ENCODE measurements at regions not wholly inside any gene's neighbourhood (a gene's known extent, or its start where the extent isn't known, plus 50 kb on each side); places are given as distances from the start of the nearest gene placed in this dataset.

DNA sequence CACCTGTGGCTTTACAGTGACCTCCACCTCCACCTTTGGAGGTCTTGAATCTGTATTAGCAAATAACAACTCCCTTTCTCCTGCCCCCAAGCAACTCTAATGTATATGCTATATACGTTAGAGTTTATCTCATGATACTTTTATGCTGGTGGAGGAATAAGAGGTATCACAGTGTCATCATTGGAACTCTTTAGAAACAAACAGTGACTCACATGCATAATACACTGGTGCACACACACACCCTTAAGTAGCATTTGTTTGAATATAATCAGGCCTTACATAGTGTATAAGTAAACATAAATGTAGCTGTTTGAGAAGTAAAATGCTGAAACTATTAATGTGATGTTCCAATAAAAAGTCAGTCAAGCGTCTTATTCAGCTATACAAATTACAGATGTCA lies 280.2 kb upstream of the C2CD4B start:
- no peaks in the 10 kb centered on the region for H3K36me3 Mint-ChIP-seq (ENCODE audit: low read depth)
- TF ChIP-seq, protein P1, sequence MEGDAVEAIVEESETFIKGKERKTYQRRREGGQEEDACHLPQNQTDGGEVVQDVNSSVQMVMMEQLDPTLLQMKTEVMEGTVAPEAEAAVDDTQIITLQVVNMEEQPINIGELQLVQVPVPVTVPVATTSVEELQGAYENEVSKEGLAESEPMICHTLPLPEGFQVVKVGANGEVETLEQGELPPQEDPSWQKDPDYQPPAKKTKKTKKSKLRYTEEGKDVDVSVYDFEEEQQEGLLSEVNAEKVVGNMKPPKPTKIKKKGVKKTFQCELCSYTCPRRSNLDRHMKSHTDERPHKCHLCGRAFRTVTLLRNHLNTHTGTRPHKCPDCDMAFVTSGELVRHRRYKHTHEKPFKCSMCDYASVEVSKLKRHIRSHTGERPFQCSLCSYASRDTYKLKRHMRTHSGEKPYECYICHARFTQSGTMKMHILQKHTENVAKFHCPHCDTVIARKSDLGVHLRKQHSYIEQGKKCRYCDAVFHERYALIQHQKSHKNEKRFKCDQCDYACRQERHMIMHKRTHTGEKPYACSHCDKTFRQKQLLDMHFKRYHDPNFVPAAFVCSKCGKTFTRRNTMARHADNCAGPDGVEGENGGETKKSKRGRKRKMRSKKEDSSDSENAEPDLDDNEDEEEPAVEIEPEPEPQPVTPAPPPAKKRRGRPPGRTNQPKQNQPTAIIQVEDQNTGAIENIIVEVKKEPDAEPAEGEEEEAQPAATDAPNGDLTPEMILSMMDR (IDR thresholded peaks at IDR 0.05): no peak
- no peak overlapping the region for H3K4me3 Mint-ChIP-seq
- DNase-seq: no peak
- H3K27ac Mint-ChIP-seq: no peak overlapping the region
- H3K9me3 Mint-ChIP-seq: no peaks in the 10 kb centered on the region
- peaks cover 9% of the 10 kb centered on the region for H3K27me3 Mint-ChIP-seq (ENCODE audit: low read depth, poor library complexity)
- H3K4me1 Mint-ChIP-seq: peaks cover 54% of the 10 kb centered on the region

DNA sequence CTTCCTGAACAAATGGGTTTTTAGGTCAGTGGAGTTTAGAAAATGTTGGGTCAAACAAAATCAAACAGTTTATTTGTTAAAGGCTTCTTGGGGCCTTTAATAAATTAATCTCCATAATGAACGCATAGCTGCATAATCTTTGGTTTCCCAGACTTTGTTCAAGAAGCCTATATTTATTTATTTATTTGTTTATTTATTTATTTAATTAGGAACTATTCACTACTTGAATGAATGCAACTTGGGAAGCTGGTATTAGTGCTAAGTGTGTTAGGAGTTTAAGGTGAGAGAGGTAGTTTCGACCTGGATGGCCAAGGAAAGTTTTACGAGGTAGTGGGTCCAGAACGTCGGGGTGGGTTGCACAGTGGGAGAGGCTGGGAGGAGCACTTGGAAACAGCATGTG lies 281.9 kb upstream of the C2CD4B start:
- Mint-ChIP-seq H3K27ac (no peak overlapping the region), H3K4me3 (no peak overlapping the region)

DNA sequence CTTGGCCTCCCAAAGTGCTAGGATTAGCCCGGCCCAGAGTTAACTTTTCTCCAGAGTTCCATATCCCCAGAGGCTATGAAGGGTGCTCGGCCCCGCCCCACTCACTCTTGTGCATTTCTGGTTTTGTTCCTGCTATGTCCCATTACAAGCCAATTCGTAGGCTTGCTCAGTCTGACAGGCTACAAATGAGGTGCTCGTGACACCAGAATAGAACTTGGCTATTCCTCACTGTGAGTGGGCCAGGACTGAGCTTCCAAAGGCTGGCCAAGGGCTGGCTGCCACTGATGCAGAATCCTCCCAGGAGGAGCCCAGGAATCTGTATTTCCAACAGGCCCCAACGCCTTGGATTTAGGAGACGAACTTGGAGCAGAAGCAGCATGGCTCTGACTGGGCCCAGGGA lies 282.7 kb upstream of the C2CD4B start:
- H3K27ac Mint-ChIP-seq: no peak overlapping the region
- TF ChIP-seq, protein P1 (IDR thresholded peaks at IDR 0.05): no peak
- H3K36me3 Mint-ChIP-seq (ENCODE audit: low read depth): no peaks in the 10 kb centered on the region
- no peak for DNase-seq
- H3K4me1 Mint-ChIP-seq: peaks cover 48% of the 10 kb centered on the region
- H3K9me3 Mint-ChIP-seq: no peaks in the 10 kb centered on the region
- H3K27me3 Mint-ChIP-seq (ENCODE audit: low read depth, poor library complexity): peaks cover 14% of the 10 kb centered on the region
- no peak overlapping the region for H3K4me3 Mint-ChIP-seq

More for the DNA sequence above, 281.9 kb upstream of the C2CD4B start:
- Mint-ChIP-seq H3K9me3 (no peaks in the 10 kb centered on the region), H3K27me3 (ENCODE audit: low read depth, poor library complexity) (peaks cover 14% of the 10 kb centered on the region), H3K4me1 (peaks cover 44% of the 10 kb centered on the region), H3K36me3 (ENCODE audit: low read depth) (no peaks in the 10 kb centered on the region)
- TF ChIP-seq, protein P1 (IDR thresholded peaks at IDR 0.05): no peak
- no peak for DNase-seq

DNA sequence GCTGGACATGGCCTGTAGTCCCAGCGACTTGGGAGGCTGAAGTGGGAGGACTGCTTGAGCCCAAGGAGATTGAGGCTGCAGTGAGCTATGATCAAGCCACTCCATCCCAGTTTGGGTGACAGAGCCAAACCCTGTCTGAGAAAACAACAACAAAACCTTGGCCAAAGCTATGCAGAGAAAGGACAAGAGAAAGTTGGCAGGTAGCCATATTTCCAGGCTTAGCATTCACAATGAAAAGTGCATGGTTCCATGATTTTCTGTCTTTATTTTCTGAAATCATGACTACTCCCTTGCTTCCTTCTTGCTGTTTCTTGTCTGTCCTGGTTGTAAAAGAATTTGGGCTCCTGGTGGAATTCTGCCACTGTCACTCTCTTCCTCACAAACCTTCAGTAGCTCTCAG lies 284.6 kb upstream of the C2CD4B start:
- H3K4me3 Mint-ChIP-seq: no peak overlapping the region
- no peaks in the 10 kb centered on the region for H3K36me3 Mint-ChIP-seq (ENCODE audit: low read depth)
- peaks cover 15% of the 10 kb centered on the region for H3K27me3 Mint-ChIP-seq (ENCODE audit: low read depth, poor library complexity)
- H3K9me3 Mint-ChIP-seq: no peaks in the 10 kb centered on the region
- no peak for DNase-seq
- peaks cover 48% of the 10 kb centered on the region for H3K4me1 Mint-ChIP-seq
- no peak overlapping the region for H3K27ac Mint-ChIP-seq
- TF ChIP-seq, protein P1 (IDR thresholded peaks at IDR 0.05): no peak

DNA sequence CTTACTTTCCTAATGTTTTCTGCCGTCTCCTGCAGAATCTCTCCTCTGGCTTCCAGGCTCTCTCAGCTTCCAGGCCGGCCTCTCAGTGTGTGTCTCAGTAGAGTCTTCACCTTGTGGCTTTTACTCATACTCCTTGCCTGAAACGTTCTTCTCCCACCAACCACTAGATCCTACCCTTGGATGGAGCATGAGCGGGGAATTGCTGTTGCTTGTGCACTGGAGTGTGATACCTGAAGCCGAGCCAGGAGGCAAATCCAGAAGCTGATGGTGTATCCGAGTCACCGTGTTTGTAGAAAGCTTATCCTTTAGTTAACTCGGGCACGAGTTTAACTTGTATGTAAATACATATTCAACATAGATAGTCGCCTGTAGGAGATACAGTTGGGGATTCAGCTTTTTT lies 285.0 kb upstream of the C2CD4B start:
- Mint-ChIP-seq H3K27me3 (ENCODE audit: low read depth, poor library complexity) (peaks cover 15% of the 10 kb centered on the region), H3K4me3 (no peak overlapping the region), H3K27ac (no peak overlapping the region), H3K9me3 (no peaks in the 10 kb centered on the region), H3K4me1 (peaks cover 51% of the 10 kb centered on the region), H3K36me3 (ENCODE audit: low read depth) (no peaks in the 10 kb centered on the region)
- no peak for DNase-seq
- TF ChIP-seq, protein P1 (IDR thresholded peaks at IDR 0.05): no peak

DNA sequence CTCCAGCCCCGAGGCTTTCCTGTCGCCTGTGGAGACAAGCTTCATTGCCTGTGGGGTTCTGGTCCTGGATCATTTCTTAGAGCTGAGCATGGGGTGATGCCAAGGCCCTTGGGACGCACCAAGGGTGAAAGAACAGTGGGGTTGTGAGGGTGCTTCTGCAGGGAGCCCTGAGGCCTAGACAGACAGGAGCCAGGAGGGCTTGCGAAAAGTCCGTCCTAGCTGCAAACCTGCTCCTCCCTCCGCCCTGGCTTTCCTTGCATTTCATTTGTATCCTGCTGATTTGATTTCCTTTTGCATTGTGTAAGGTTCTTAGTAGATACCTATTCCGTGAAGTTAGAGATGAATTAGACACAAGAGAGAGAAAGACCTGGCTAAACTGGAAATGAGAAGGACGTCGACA lies 286.9 kb upstream of the C2CD4B start:
- Mint-ChIP-seq H3K27ac (no peak overlapping the region), H3K36me3 (ENCODE audit: low read depth) (no peaks in the 10 kb centered on the region), H3K4me3 (no peak overlapping the region), H3K4me1 (peaks cover 71% of the 10 kb centered on the region), H3K27me3 (ENCODE audit: low read depth, poor library complexity) (peaks cover 15% of the 10 kb centered on the region), H3K9me3 (no peaks in the 10 kb centered on the region)
- TF ChIP-seq, protein P1 (IDR thresholded peaks at IDR 0.05): no peak
- no peak for DNase-seq
